C4-2B (cell line): ENCODE measurements at regions not wholly inside any gene's neighbourhood (a gene's known extent, or its start where the extent isn't known, plus 50 kb on each side); places are given as distances from the start of the nearest gene placed in this dataset.

Experiments
- CTCF ChIP-seq: fragments of 450-650 bp; conservative IDR thresholded peaks from 2 replicates; pipeline ENCODE4 v1.5.1; 2017; ENCODE audit warnings: mild to moderate bottlenecking
- ZFX ChIP-seq: fragments of 450-650 bp; IDR thresholded peaks from 2 replicates; pipeline ENCODE4 v1.6.1; 2017

- TF ChIP-seq CTCF (no peak), ZFX (no peak)
Observed at GRCh38 chr1:219443763-219444162, 169.1 kb downstream of the ZC3H11B start.
